Liver (tissue), 8 donors: ENCODE measurements at regions not wholly inside any gene's neighbourhood (a gene's known extent, or its start where the extent isn't known, plus 50 kb on each side); places are given as distances from the start of the nearest gene placed in this dataset.

ENCODE experiments used
- DNase-seq: peaks from one replicate; pipeline ENCODE4 v3.0.0-alpha.2; 2017; ENCODE audit warnings: low spot score
- H3K27ac ChIP-seq, 2 donors: one replicate each; pipeline ENCODE4 v1.7.0; 2013; ENCODE audit warnings: inconsistent platforms in 2 of 2, low read length in 2 of 2, control low read depth in 1 of 2, low read depth in 1 of 2, mild to moderate bottlenecking in 1 of 2
- H3K27me3 ChIP-seq, 4 donors: one replicate each; pipeline versions ENCODE4 v1.6.1 to v1.7.0; 2013; ENCODE audit warnings: low read length in 3 of 4, inconsistent platforms in 1 of 4, mild to moderate bottlenecking in 1 of 4, moderate library complexity in 1 of 4; ENCODE audit not compliant: control insufficient read depth in 4 of 4, insufficient read depth in 4 of 4
- H3K36me3 ChIP-seq, 4 donors: one replicate each; pipeline versions ENCODE4 v1.6.1 to v1.7.0; 2013; ENCODE audit warnings: low read length in 3 of 4, mild to moderate bottlenecking in 3 of 4, low read depth in 1 of 4, moderate library complexity in 1 of 4; ENCODE audit not compliant: control insufficient read depth in 4 of 4, insufficient read depth in 3 of 4
- H3K4me1 ChIP-seq, 4 donors: one replicate each; pipeline versions ENCODE4 v1.6.1 to v1.7.0; 2013; ENCODE audit warnings: low read length in 3 of 4, mild to moderate bottlenecking in 3 of 4, moderate library complexity in 1 of 4; ENCODE audit not compliant: control insufficient read depth in 4 of 4, insufficient read depth in 4 of 4
- H3K4me3 ChIP-seq, 3 donors: one replicate each; pipeline versions ENCODE4 v1.6.1 to v1.7.0; 2013; ENCODE audit warnings: low read length in 3 of 3, control low read depth in 1 of 3, low read depth in 1 of 3, mild to moderate bottlenecking in 1 of 3
- H3K9ac ChIP-seq, 2 donors: one replicate each; pipeline ENCODE4 v1.7.0; 2013; ENCODE audit warnings: low read length in 2 of 2, mild to moderate bottlenecking in 2 of 2, moderate library complexity in 2 of 2, control low read depth in 1 of 2, low read depth in 1 of 2
- H3K9me3 ChIP-seq, 4 donors: one replicate each; pipeline versions ENCODE4 v1.6.1 to v1.7.0; 2013; ENCODE audit warnings: low read length in 3 of 4; ENCODE audit not compliant: control insufficient read depth in 4 of 4
- EGR1 ChIP-seq, 2 donors: IDR thresholded peaks; 2 replicates each; pipeline ENCODE4 v1.6.1; 2016 to 2018; ENCODE audit warnings: antibody characterized with exemption in 2 of 2, low read depth in 2 of 2
- GABPA ChIP-seq, 2 donors: IDR thresholded peaks in 1 of 2; conservative IDR thresholded peaks in 1 of 2; 2 replicates each; pipeline ENCODE4 v1.6.1; 2016; ENCODE audit warnings: antibody characterized with exemption in 2 of 2, mild to moderate bottlenecking in 1 of 2, moderate library complexity in 1 of 2
- HNF4A ChIP-seq, 2 donors: conservative IDR thresholded peaks; 2 replicates each; pipeline ENCODE4 v1.6.1; 2016; ENCODE audit warnings: antibody characterized with exemption in 2 of 2, mild to moderate bottlenecking in 2 of 2
- HNF4G ChIP-seq: IDR thresholded peaks from 2 replicates; pipeline ENCODE4 v1.6.1; 2016; ENCODE audit warnings: antibody characterized with exemption
- JUND ChIP-seq, 2 donors: IDR thresholded peaks; 2 replicates each; pipeline ENCODE4 v1.6.1; 2016; ENCODE audit warnings: antibody characterized with exemption in 2 of 2
- NR2F2 ChIP-seq: IDR thresholded peaks from 2 replicates; pipeline ENCODE4 v1.6.1; 2016; ENCODE audit warnings: antibody characterized with exemption
- RAD21 ChIP-seq, 2 donors: IDR thresholded peaks; 2 replicates each; pipeline ENCODE4 v1.6.1; 2016; ENCODE audit warnings: antibody characterized with exemption in 2 of 2, mild to moderate bottlenecking in 2 of 2
- REST ChIP-seq: IDR thresholded peaks from 2 replicates; pipeline ENCODE4 v1.6.1; 2016; ENCODE audit warnings: antibody characterized with exemption, mild to moderate bottlenecking
- SP1 ChIP-seq: IDR thresholded peaks from 2 replicates; pipeline ENCODE4 v1.6.1; 2018; ENCODE audit warnings: antibody characterized with exemption, mild to moderate bottlenecking
- TAF1 ChIP-seq: conservative IDR thresholded peaks from 2 replicates; pipeline ENCODE4 v1.6.1; 2016; ENCODE audit warnings: antibody characterized with exemption, mild to moderate bottlenecking
- YY1 ChIP-seq: IDR thresholded peaks from 2 replicates; pipeline ENCODE4 v1.6.1; 2016; ENCODE audit warnings: antibody characterized with exemption, mild to moderate bottlenecking
- WGBS: extraction: QIAGEN DNeasy Blood & Tissue Kit; methylation state at CpG from one replicate; pipeline ENCODE4 v1.1.7; 2013; 5-methylcytosine and 5-hydroxymethylcytosine counted together
- TF ChIP-seq, protein P1 (sequence below): fragments of 150-350 bp; IDR thresholded peaks from 2 replicates; pipeline ENCODE4 v1.5.1; 2017; ENCODE audit warnings: improper control_type of control experiment, low read depth, low read length; ENCODE audit not compliant: missing input control
- TF ChIP-seq, protein P2 (sequence below): IDR thresholded peaks from 2 replicates; pipeline ENCODE4 v1.6.1; 2016; ENCODE audit warnings: antibody characterized with exemption
- TF ChIP-seq, protein P3 (sequence below): IDR thresholded peaks from 2 replicates; pipeline ENCODE4 v1.6.1; 2016; ENCODE audit warnings: antibody characterized with exemption
- donor health status: healthy.
- donor health status: healthy.
- donor health status: healthy.
- donor health status: healthy.
- donor health status: healthy.

DNA sequence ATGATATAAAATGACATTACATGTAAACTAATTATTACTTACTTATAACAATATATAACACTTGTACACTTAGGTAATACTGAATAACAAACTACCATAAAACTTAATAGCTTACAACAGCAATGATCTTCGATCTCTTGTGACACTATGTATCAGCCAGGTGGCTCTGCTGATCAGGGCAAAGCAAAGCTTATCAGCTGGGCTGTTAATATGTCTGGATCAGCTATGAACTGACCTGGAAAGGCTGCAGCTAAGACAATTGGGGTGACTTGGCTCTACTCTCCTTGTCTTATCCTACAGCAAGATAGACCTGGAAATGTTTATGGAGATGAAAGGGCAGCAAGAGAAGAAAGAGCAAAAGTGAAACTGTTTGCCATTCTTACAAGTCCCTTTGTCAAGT lies 511.3 kb downstream of the TLR4 start:
- Histone ChIP-seq H3K9ac (no peak overlapping the region), H3K4me1 (no peaks in the 10 kb centered on the region), H3K27me3 (no peaks in the 10 kb centered on the region), H3K36me3 (no peaks in the 10 kb centered on the region), H3K9me3 (no peaks in the 10 kb centered on the region), H3K4me3 (no peak overlapping the region), H3K27ac (no peak overlapping the region)
- 36% methylated on average over 1 of the region's 1 CpG for WGBS
- no peak for DNase-seq
- TF ChIP-seq SP1: no peak
- TF ChIP-seq HNF4G: no peak
- TF ChIP-seq, protein P1, sequence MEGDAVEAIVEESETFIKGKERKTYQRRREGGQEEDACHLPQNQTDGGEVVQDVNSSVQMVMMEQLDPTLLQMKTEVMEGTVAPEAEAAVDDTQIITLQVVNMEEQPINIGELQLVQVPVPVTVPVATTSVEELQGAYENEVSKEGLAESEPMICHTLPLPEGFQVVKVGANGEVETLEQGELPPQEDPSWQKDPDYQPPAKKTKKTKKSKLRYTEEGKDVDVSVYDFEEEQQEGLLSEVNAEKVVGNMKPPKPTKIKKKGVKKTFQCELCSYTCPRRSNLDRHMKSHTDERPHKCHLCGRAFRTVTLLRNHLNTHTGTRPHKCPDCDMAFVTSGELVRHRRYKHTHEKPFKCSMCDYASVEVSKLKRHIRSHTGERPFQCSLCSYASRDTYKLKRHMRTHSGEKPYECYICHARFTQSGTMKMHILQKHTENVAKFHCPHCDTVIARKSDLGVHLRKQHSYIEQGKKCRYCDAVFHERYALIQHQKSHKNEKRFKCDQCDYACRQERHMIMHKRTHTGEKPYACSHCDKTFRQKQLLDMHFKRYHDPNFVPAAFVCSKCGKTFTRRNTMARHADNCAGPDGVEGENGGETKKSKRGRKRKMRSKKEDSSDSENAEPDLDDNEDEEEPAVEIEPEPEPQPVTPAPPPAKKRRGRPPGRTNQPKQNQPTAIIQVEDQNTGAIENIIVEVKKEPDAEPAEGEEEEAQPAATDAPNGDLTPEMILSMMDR: peak; percentile 38
- TF ChIP-seq NR2F2: no peak
- TF ChIP-seq, protein P2, sequence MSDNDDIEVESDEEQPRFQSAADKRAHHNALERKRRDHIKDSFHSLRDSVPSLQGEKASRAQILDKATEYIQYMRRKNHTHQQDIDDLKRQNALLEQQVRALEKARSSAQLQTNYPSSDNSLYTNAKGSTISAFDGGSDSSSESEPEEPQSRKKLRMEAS: no peak
- TF ChIP-seq REST: no peak
- TF ChIP-seq RAD21 (IDR thresholded peaks at IDR 0.05): peak; percentile 76 to 92
- TF ChIP-seq JUND (IDR thresholded peaks at IDR 0.05): no peak
- peak; percentile 25 to 26 for TF ChIP-seq HNF4A (conservative IDR thresholded peaks at IDR 0.05)
- TF ChIP-seq TAF1: no peak

DNA sequence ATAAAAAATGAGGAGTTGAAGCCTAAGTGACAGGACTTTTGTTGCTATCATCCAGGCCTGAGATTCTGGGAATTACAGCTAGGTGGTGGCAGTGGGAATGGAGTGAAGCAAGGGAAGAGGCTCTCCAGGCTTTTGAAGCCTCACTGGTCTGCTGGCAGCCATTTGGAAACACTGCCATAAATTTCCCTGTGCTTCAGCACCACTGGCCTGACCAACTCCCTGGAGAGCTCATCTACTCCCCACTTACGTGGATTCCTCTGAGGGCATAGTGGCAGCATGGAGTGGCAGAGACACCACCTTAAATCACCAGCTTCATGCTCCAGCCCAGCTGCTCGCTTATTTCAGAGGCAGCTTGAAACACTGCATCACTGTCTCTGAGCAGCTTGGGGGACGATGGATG lies 518.2 kb downstream of the TLR4 start:
- no peaks in the 10 kb centered on the region for H3K4me1 ChIP-seq
- H3K27me3 ChIP-seq: no peaks in the 10 kb centered on the region
- DNase-seq: no peak
- H3K4me3 ChIP-seq: no peak overlapping the region
- no peak overlapping the region for H3K9ac ChIP-seq
- TF ChIP-seq HNF4G (no peak), RAD21 (IDR thresholded peaks at IDR 0.05) (peak; percentile 67 to 69)
- TF ChIP-seq, protein P1: peak; percentile 40
- no peaks in the 10 kb centered on the region for H3K36me3 ChIP-seq
- 76% methylated on average over 3 of the region's 3 CpGs for WGBS
- H3K9me3 ChIP-seq: no peaks in the 10 kb centered on the region
- no peak overlapping the region for H3K27ac ChIP-seq

- Histone ChIP-seq H3K27ac (no peak overlapping the region), H3K4me1 (no peaks in the 10 kb centered on the region), H3K9me3 (no peaks in the 10 kb centered on the region), H3K27me3 (no peaks in the 10 kb centered on the region), H3K9ac (no peak overlapping the region), H3K4me3 (no peak overlapping the region), H3K36me3 (no peaks in the 10 kb centered on the region)
- TF ChIP-seq, protein P3, sequence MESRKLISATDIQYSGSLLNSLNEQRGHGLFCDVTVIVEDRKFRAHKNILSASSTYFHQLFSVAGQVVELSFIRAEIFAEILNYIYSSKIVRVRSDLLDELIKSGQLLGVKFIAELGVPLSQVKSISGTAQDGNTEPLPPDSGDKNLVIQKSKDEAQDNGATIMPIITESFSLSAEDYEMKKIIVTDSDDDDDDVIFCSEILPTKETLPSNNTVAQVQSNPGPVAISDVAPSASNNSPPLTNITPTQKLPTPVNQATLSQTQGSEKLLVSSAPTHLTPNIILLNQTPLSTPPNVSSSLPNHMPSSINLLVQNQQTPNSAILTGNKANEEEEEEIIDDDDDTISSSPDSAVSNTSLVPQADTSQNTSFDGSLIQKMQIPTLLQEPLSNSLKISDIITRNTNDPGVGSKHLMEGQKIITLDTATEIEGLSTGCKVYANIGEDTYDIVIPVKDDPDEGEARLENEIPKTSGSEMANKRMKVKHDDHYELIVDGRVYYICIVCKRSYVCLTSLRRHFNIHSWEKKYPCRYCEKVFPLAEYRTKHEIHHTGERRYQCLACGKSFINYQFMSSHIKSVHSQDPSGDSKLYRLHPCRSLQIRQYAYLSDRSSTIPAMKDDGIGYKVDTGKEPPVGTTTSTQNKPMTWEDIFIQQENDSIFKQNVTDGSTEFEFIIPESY: no peak
- TF ChIP-seq GABPA (IDR thresholded peaks at IDR 0.05 in 1 of 2, conservative IDR thresholded peaks at IDR 0.05 in 1 of 2) (no peak), RAD21 (IDR thresholded peaks at IDR 0.05) (no peak), NR2F2 (no peak), YY1 (no peak), TAF1 (no peak), EGR1 (IDR thresholded peaks at IDR 0.05; ENCODE audit: low read depth in 2 of 2) (no peak), JUND (IDR thresholded peaks at IDR 0.05) (no peak)
- no peak for DNase-seq
These were observed 518.9 kb downstream of the TLR4 start for GRCh38 chr9:118223111-118223510.
